CD14-positive monocyte (primary cell): ENCODE measurements at regions not wholly inside any gene's neighbourhood (a gene's known extent, or its start where the extent isn't known, plus 50 kb on each side); places are given as distances from the start of the nearest gene placed in this dataset.
A peak's percentile ranks its signal among the peaks of the same experiment; 100 is the strongest.

Source experiments
- DNase-seq, 3 donors: peaks; one replicate each; pipeline ENCODE4 v3.0.0-alpha.2; 2011 to 2022
- H2AFZ ChIP-seq: 2 replicates; pipeline ENCODE4 v1.6.0; 2012; ENCODE audit warnings: mild to moderate bottlenecking, low read depth, low read length, inconsistent platforms; ENCODE audit not compliant: insufficient read depth, poor library complexity, severe bottlenecking
- H3K27ac ChIP-seq, 2 donors: 1 replicate in 1 of 2; 2 replicates in 1 of 2; pipeline ENCODE4 v1.5.1; 2012 to 2013; ENCODE audit warnings: low read length in 2 of 2, control low read depth in 1 of 2, inconsistent platforms in 1 of 2, low read depth in 1 of 2, mild to moderate bottlenecking in 1 of 2
- H3K27me3 ChIP-seq, 2 donors: one replicate each; pipeline versions ENCODE4 v1.6.0 to v1.6.1; 2011 to 2013; ENCODE audit warnings: low read length in 2 of 2; ENCODE audit not compliant: control insufficient read depth in 2 of 2, insufficient read depth in 2 of 2
- H3K36me3 ChIP-seq, 2 donors: replicated peaks in 1 of 2; 1 replicate in 1 of 2; 2 replicates in 1 of 2; pipeline versions ENCODE4 v1.5.1 to v1.6.1; 2012 to 2013; ENCODE audit warnings: low read length in 2 of 2, control low read depth in 1 of 2, inconsistent platforms in 1 of 2, mild to moderate bottlenecking in 1 of 2; ENCODE audit not compliant: insufficient read depth in 2 of 2, control insufficient read depth in 1 of 2
- H3K4me1 ChIP-seq, 2 donors: 1 replicate in 1 of 2; 2 replicates in 1 of 2; pipeline versions ENCODE4 v1.5.1 to v1.6.1; 2012 to 2013; ENCODE audit warnings: low read length in 2 of 2, control low read depth in 1 of 2, inconsistent platforms in 1 of 2, mild to moderate bottlenecking in 1 of 2, moderate library complexity in 1 of 2; ENCODE audit not compliant: insufficient read depth in 2 of 2, control insufficient read depth in 1 of 2
- H3K4me2 ChIP-seq: replicated peaks from 2 replicates; pipeline ENCODE3; 2012; ENCODE audit warnings: low read length, moderate library complexity, mild to moderate bottlenecking; ENCODE audit not compliant: poor library complexity, severe bottlenecking; ENCODE audit errors: extremely low read depth
- H3K4me3 ChIP-seq, 3 experiments: fragments of 200-600 bp in 1 of 3; sonication (generic) in 1 of 3; replicated peaks in 1 of 3; 1 replicate in 2 of 3; 2 replicates in 1 of 3; pipeline ENCODE4 v1.5.1; 2011 to 2013; ENCODE audit warnings: low read length in 3 of 3, mild to moderate bottlenecking in 3 of 3, control low read depth in 2 of 3, low read depth in 2 of 3, inconsistent platforms in 1 of 3, moderate library complexity in 1 of 3
- H3K79me2 ChIP-seq: 2 replicates; pipeline ENCODE4 v1.6.0; 2012; ENCODE audit warnings: mild to moderate bottlenecking, control low read depth, inconsistent platforms, low read length, moderate library complexity; ENCODE audit not compliant: insufficient read depth
- H3K9ac ChIP-seq: 2 replicates; pipeline ENCODE4 v1.6.0; 2017; ENCODE audit warnings: low read length, mild to moderate bottlenecking; ENCODE audit not compliant: insufficient read depth, poor library complexity, severe bottlenecking
- H3K9me3 ChIP-seq, 2 donors: replicated peaks in 1 of 2; 1 replicate in 1 of 2; 2 replicates in 1 of 2; pipeline versions ENCODE4 v1.5.1 to v1.6.1; 2012 to 2013; ENCODE audit warnings: low read length in 2 of 2, control low read depth in 1 of 2; ENCODE audit not compliant: control insufficient read depth in 1 of 2, insufficient read depth in 1 of 2
- H4K20me1 ChIP-seq: 2 replicates; pipeline ENCODE4 v1.6.0; 2012; ENCODE audit warnings: mild to moderate bottlenecking, low read length, control low read depth, moderate library complexity; ENCODE audit not compliant: insufficient read depth
- H3K27ac Mint-ChIP-seq, 7 donors: one replicate each; pipeline ENCODE4 v1.8.0; 2020; ENCODE audit warnings: mild to moderate bottlenecking in 7 of 7, mixed read lengths in 7 of 7, moderate library complexity in 6 of 7, inconsistent platforms in 2 of 7
- H3K27me3 Mint-ChIP-seq, 3 donors: one replicate each; pipeline ENCODE4 v1.8.0; 2021 to 2022; ENCODE audit warnings: low read depth in 3 of 3, mild to moderate bottlenecking in 3 of 3, mixed read lengths in 3 of 3, moderate library complexity in 3 of 3, inconsistent platforms in 1 of 3
- H3K36me3 Mint-ChIP-seq, 2 donors: one replicate each; pipeline ENCODE4 v1.8.0; 2020; ENCODE audit warnings: mixed read lengths in 2 of 2, inconsistent platforms in 1 of 2, mild to moderate bottlenecking in 1 of 2
- H3K4me1 Mint-ChIP-seq: one replicate; pipeline ENCODE4 v1.8.0; 2020; ENCODE audit warnings: mild to moderate bottlenecking, mixed read lengths
- H3K4me3 Mint-ChIP-seq, 2 donors: one replicate each; pipeline ENCODE4 v1.8.0; 2020; ENCODE audit warnings: mild to moderate bottlenecking in 2 of 2, mixed read lengths in 2 of 2, moderate library complexity in 1 of 2
- H3K9me3 Mint-ChIP-seq, 7 donors: one replicate each; pipeline ENCODE4 v1.8.0; 2020 to 2022; ENCODE audit warnings: mixed read lengths in 7 of 7, mild to moderate bottlenecking in 6 of 7, moderate library complexity in 6 of 7, inconsistent platforms in 2 of 7
- WGBS: methylation state at CpG from one replicate; pipeline ENCODE4 v1.1.5; 2013; ENCODE audit warnings: missing lambda C conversion rate; ENCODE audit not compliant: insufficient coverage; 5-methylcytosine and 5-hydroxymethylcytosine counted together
- intact Hi-C, 2 donors: fragments of 100-400 bp; cut with micrococcal nuclease; formaldehyde crosslinking; loops; one replicate each; pipeline versions ENCODE4 v1.15.0 to v1.15.1; 2023
- TF ChIP-seq, protein P1 (sequence below): fragments of 200-600 bp; IDR thresholded peaks from one replicate; pipeline ENCODE4 v1.8.0; 2022; ENCODE audit warnings: antibody characterized with exemption, mild to moderate bottlenecking

DNA sequence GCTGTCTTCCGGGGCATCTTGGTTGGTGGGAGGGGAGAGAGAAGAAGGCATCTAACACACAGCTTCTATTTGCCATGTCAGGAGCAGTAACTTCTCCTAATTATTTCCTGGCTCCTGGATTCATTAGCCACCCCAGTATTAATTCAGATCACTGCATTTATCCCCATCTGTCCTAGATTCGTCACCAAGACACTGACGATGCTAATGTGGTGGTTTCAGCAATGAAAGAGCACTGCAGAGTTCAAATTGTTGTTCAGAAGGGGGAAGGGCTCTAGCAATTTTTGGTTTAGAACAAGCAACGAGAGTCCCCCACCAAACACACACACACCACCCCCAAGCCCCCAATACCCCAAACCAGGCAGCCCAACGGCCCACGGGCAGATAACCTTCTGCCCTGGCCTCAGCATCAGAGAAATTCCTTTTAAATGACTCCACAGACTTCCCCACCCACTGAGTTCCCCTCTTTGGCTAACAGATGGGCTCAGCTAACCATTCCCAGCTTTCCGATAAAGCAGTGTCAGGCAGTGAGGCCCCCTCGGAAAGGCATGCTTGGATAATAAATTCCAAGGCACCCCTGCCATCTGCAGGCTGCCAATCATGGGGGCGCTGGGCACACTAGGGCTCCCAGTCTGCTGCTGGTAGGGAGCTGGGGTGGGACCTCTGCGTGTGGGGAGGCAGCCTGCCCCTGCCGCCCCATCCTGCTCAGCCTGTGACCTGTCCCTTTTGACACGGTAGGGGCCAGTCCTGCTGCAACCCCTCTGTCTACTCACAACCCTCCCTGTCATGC, 453.5 kb downstream of the MIAT start:
- intact Hi-C loops = no loop called here
- Histone ChIP-seq H2AFZ (no peak overlapping the region), H3K79me2 (no peaks in the 10 kb centered on the region), H3K27ac (no peak overlapping the region), H3K9ac (no peak overlapping the region), H3K4me2 (no peak overlapping the region), H3K4me3 (no peak overlapping the region), H3K36me3 (no peaks in the 10 kb centered on the region), H3K9me3 (no peaks in the 10 kb centered on the region), H3K4me1 (peaks cover 23 to 24% of the 10 kb centered on the region in 2 donors), H3K27me3 (no peaks in the 10 kb centered on the region), H4K20me1 (no peaks in the 10 kb centered on the region)
- Mint-ChIP-seq H3K4me3 (no peak overlapping the region), H3K27me3 (peaks cover 1 to 6% (median 4%) of the 10 kb centered on the region in 3 donors), H3K4me1 (peaks cover 33% of the 10 kb centered on the region), H3K9me3 (peaks cover 0 to 5% (median 0%) of the 10 kb centered on the region in 7 donors), H3K36me3 (no peaks in the 10 kb centered on the region), H3K27ac (peak overlapping the region in 3 of 7 donors; percentile 24 to 95 (median 27))
- WGBS = 49% methylated on average over 9 of the region's 12 CpGs
- TF ChIP-seq, protein P1, sequence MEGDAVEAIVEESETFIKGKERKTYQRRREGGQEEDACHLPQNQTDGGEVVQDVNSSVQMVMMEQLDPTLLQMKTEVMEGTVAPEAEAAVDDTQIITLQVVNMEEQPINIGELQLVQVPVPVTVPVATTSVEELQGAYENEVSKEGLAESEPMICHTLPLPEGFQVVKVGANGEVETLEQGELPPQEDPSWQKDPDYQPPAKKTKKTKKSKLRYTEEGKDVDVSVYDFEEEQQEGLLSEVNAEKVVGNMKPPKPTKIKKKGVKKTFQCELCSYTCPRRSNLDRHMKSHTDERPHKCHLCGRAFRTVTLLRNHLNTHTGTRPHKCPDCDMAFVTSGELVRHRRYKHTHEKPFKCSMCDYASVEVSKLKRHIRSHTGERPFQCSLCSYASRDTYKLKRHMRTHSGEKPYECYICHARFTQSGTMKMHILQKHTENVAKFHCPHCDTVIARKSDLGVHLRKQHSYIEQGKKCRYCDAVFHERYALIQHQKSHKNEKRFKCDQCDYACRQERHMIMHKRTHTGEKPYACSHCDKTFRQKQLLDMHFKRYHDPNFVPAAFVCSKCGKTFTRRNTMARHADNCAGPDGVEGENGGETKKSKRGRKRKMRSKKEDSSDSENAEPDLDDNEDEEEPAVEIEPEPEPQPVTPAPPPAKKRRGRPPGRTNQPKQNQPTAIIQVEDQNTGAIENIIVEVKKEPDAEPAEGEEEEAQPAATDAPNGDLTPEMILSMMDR = no peak
- no peak for DNase-seq

DNA sequence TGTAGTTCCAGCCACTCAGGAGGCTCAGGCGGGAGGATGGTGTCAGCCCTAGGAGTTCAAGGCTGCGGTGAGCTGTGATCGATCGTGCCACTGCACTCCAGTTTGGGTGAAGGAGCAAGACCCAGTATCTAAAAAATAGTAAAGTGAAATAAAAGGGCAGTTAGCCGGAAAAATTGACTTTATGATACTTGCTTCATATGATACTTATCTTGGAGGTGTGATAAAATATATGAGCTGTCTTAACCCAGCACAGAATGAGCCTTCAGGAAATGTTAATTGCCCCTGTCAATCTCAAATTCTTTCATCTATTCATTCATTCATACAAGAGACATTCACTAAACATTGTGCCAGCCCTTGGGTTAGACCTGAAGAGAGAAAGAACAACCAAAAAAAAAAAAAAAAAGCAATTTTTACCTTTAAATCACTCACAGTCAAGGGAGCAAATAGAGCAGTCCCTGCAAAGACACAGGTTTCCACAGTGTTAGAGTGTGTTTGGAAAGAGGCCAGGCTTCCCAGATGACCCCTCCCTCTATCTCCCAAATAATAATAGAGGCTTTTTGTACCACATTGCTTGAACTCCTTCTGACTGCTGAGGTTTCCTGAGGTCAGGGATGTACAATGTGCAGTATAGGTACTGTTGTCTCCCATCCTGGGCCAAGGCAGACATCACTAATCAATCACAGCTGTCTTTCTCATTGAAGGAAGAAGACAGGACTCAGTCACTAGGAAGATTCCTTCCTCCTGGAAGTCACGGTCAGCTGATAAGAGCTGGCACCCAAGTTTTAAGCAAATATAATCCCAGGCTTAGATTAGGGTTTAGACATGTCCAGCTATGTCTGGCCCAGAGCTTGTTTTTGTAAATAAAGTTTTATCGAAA, 454.6 kb downstream of the MIAT start:
- Histone ChIP-seq H4K20me1 (no peaks in the 10 kb centered on the region), H3K4me3 (no peak overlapping the region), H3K27ac (peak overlapping the region in 1 of 2 donors; percentile 97), H3K4me1 (peaks cover 27 to 30% of the 10 kb centered on the region in 2 donors), H3K79me2 (no peaks in the 10 kb centered on the region), H3K9ac (no peak overlapping the region), H2AFZ (no peak overlapping the region), H3K36me3 (no peaks in the 10 kb centered on the region), H3K27me3 (no peaks in the 10 kb centered on the region), H3K9me3 (no peaks in the 10 kb centered on the region), H3K4me2 (no peak overlapping the region)
- Mint-ChIP-seq H3K36me3 (no peaks in the 10 kb centered on the region), H3K4me3 (no peak overlapping the region), H3K9me3 (peaks cover 0 to 5% (median 0%) of the 10 kb centered on the region in 7 donors), H3K27ac (peak overlapping the region in 6 of 7 donors; percentile 82 to 97 (median 96)), H3K27me3 (peaks cover 1 to 8% (median 3%) of the 10 kb centered on the region in 3 donors), H3K4me1 (peaks cover 35% of the 10 kb centered on the region)
- 60% methylated on average over 2 of the region's 7 CpGs for WGBS
- no peak for DNase-seq
- intact Hi-C loops = loop anchor here in 1 of 2 donors (2.0 kb wide), 1 partner anchor 23 kb away; no protein-coding TSS in a partner anchor
- TF ChIP-seq, protein P1 = no peak
